ENCODE measurements at regions not wholly inside any gene's neighbourhood (a gene's known extent, or its start where the extent isn't known, plus 50 kb on each side); places are given as distances from the start of the nearest gene placed in this dataset.

DNA sequence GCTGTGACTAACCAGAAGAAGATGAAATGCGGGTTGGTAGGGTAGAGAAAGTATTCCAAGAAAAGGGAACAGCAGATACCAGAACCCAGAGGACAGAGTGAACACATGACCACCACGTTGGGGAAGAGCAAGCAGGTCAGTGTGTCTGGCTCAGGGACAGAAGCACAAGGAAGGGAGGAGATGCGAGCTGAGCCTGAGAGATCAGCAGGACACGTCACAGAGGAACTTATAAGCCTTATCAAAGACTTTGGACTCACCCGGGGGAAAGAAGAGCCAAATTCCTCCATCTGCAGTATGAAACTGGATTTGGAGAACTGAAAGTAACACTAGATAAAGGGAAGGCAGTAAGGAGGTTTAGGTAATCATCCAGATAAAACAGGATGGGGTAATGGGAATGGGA is 232.1 kb upstream of the NPVF start:
- TF ChIP-seq ZNF274 (IDR thresholded peaks at IDR 0.05; ENCODE audit: low read depth, low read length) (no peak), YY1 (IDR thresholded peaks at IDR 0.05; ENCODE audit: insufficient read depth, insufficient read length) (no peak)

Data from NT2/D1 (cell line).